Stimulated activated CD8-positive, alpha-beta memory T cell treated with anti-CD3 and anti-CD28 coated beads, Interleukin-7, amount 100 ng/mL, for 24 hours (primary cell): ENCODE measurements at regions not wholly inside any gene's neighbourhood (a gene's known extent, or its start where the extent isn't known, plus 50 kb on each side); places are given as distances from the start of the nearest gene placed in this dataset.
"Not testable (repeated sequence)": the region's sequence is repeated elsewhere in the genome, so short reads cannot be mapped to it uniquely, and the experiment has no call there.

Experiments used
- DNase-seq: peaks from one replicate; pipeline ENCODE4 v3.0.0-alpha.2; 2020; ENCODE audit warnings: low read depth

DNA sequence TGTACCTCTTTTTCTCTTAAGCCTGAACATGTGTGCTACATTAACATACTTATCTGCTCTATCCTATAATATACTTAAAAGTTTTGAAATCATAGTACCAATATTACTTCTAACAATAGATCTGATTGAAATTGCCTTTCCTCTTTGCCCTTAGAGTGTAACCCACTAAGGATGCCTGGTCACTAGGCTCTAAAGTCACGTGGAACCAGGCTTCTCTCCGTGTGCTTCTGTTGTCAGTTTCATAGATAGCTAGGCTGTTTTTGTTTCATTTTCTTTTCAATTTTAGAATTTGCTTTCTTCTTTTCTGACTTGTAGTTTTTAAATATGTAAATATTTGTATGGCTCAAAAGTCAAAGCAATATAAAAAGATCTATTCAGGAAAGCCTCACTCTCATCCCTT is 100.5 kb upstream of the PZP start:
- DNase-seq: not testable (repeated sequence)

DNA sequence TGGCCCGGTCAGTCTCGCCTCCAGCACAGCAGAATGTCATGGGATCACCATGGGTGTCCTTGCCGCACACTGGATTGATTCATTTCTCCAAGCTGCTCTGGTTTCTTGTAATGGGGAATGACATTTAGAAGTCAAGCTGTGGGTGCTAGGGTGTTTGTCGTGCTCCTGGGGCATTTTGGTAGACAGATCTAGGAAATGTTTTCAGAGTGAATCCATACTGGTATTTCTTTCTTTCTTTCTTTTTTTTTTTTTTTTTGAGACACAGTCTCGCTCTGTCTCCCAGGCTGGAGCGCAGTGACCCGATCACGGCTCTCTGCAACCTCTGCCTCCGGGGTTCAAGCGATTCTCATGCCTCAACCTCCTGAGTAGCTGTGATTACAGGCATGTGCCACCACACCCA is 100.0 kb upstream of the PZP start:
- not testable (repeated sequence) for DNase-seq

DNA sequence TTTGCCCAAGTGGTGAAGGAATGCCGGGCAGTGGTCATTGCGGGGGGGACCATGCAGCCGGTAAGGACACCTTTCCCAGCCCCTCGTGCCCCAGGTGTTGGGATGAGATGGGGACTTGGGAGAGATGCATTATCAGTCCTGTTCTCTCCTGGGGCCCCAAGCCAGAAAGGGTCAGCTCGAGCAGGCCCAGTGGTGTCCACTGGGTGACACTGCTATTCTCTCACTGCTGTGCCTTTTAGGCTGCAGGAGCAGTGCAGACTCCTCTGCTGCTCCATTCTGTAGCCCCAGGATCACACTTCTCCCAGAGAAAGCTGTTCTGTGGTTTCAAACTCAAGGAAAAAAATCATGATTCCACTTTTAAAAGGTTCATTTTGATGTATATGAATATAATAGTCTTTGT is 99.1 kb upstream of the PZP start:
- not testable (repeated sequence) for DNase-seq

DNA sequence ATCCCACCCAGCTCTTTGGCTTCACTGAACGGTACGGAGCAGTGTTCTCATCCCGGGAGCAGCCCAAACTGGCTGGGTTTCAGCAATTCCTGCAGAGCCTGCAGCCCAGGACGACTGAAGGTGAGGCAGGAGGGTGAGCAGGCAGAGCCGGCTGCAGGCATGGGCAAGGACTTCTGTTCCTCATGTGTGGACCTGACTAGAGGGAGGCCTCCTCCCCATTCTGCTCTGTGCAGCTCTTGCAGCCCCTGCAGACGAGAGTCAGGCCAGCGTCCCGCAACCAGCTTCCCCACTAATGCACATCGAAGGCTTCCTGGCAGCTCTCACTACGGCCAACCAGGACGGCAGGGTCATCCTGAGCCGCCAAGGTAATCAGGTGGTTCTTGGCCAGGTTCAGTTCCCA is 97.8 kb upstream of the PZP start:
- DNase-seq: not testable (repeated sequence)

DNA sequence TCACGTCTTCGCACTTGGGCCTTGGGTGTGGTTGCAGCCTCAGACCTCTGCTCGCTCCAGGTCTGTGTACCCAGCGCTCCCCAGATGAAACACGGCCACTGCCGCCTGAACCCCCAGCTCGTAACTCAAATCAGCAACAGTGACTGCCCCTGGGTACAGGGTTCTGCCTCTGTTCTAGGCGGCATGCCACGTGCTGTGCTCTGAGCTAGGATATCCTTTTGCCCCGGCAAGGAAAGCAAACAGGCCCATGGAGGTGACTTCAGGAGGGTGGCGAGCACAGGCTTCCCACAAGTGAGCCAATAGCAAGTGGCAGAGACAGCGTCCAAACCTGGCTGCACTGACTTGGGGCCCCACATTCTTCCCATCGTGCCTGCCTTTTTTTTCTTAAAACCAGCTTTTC is 96.3 kb upstream of the PZP start:
- DNase-seq: not testable (repeated sequence)

DNA sequence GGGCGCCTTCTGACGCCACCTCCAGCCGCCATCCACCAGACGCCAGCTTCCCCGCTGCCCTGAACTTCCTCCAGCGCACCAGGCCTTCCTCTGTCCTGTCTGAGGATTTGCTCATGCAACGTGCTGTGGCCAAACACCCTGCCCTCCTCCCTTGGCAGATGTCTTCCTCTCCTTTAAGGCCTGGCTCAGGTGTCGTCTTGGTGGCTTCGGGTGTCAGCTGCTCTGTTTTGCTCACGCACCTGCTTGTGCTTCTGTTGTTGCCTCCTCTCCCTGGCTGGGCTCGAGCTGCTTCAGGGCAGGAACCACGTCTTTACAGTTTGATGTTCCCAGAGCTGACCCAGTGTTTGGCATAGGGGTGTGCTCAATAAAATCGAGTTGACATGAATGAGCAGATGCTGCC is 87.7 kb upstream of the PZP start:
- not testable (repeated sequence) for DNase-seq

DNA sequence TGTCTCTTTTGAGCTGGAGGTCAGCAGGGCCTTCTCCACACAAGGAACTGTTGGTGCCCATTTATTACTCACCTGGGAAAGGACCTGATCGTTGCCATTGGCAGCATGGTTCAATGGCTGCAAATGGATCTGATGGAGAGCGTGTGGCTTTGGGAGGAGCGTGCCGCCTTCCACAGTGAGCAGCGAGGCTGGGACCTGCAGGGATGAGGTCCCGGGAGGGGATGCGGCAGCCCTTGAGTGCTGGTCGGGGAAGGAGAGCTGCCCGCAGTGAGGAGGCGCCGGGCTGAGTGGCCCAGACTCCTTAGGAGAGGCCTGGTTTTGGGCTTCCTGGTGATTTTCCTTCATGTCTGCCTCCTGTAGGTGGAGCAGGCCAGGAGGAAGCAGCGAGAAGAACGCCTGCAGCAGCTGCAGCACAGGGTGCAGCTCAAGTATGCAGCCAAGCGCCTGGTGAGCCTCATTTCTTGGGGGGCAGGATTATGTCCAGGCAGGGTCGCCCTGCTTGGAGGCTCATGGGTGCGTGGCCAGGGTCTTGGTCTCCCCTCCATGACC is 86.0 kb upstream of the PZP start:
- not testable (repeated sequence) for DNase-seq

DNA sequence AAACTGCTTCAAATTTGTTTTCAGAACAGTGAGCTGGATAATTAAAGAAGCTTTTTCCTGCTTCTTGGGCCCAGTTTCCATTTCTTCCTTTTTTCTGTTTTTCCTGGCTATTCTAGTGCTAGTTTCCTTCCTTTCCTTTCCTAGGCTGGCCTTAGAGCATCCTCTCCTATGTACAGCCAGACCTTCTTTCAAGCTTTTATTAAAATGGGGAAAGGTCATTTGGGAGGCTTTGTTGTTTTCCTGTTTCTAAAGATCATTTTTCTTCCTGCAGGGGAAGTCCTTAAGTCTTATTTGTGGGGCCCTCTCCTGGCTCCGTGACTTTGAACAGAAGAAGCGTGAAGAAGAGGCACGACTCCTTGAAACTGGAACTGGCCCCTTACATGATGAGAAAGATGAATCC is 85.2 kb upstream of the PZP start:
- DNase-seq: not testable (repeated sequence)

DNA sequence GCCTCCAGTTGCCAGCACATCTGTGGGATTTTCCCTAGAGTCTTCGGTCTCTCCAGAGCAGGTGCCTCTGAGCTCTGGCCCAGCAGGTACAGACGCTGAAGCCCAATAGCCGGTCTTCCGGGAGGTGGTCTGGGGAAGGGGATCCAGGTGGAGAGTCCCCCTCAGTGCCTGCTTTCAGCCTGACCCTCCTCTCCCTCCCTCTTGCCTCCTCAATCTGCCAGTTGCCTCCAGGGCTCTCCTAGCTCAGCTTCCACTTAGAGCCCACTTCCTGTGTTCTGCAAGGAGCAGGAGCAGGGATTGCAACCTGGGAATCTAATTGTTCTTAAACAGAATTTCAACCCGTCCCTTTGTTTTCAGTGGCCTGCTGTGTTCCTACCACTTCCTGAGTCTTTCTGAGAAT is 81.8 kb upstream of the PZP start:
- DNase-seq: not testable (repeated sequence)

DNA sequence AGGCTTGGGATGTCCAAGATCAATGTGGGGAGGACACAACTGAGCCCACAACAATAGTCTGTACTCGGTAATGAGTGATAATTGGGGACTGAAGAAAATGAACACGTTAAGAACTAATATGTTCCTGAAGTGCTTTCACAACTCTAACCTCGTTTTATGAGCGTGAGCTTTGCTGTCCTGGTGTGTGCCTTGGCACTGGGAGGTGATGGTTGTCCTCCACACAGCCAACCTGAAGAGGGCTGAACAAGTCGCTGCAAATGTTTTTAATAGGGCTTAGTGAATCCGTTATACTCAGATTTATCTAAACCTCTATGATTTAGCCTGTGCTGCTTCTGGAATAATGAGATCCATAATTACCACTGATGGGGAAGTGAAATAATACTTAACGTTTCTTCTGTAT is 76.5 kb upstream of the PZP start:
- not testable (repeated sequence) for DNase-seq

DNA sequence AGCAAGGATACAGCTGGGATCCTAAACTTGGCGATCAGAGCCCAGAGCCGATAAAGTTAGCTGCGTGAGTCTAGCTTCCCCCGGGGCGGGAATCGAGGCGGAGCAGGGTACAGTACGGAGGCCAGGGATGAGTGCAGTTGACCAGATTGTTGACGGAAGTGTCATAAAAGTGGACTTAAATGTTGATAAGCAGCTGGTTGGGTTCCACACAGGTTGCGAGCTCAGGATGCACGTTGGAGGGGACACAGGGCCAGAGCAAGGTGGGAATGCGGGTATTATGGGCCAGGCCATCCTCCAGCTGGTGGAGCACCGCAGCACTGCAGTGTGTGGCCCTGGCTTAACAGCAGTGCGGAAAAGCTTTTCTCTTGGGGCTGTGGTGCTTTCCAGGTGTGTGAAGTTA is 76.0 kb upstream of the PZP start:
- not testable (repeated sequence) for DNase-seq

DNA sequence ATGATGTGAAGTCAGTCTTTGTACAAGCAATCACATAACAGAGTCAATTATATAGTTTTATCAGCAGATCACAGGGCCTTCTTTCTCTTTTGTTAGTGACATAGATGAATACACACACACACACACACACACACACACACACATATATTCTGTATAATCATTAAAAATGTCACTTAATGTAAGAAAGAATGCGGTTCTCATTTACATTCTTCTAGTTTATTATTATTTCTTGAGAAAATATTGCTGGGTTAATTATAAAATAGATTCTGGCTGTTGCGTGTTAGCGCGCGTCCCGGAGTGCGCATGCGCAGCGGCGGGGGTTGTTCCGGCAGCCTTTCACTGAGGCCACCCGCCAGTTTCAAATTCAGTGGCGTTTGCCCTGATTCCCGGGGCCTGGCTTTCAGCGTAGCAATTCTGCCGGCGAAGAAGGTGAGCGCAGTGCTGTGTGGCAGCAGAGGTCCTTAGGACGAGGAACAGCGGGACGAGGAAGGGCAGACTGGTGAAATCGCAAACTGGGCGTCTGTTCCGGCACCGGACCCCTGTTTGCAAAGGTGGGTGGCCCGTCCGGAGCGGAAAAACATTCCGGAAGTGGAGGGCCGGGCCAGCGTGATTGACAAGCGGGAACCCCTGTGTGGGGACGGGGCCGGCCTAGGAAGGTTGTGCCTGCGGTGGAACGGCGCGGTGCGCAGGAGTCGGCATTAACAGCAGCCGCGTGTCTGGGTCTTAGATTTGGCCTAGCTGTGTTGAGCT is 75.3 kb upstream of the PZP start:
- DNase-seq: peak; percentile 38

DNA sequence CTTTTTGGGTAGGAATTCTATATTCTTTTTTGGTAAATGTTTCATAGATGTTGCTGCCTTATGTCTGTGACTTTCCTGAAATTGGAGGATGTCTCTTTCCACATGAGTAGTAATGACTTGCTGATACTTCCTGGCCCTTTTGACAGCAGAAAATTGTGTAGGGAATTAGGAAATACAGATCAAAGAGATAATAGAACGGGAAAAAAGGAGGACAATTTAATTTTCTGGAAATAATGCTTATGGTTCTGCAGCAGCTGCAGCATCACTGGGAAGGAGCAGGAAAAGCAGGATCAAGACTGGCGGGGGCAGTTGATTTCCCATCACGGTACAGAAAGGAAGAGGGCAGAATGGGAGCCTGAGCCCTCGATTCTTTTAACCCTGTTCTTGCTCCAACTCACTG is 68.8 kb upstream of the PZP start:
- DNase-seq: no peak

DNA sequence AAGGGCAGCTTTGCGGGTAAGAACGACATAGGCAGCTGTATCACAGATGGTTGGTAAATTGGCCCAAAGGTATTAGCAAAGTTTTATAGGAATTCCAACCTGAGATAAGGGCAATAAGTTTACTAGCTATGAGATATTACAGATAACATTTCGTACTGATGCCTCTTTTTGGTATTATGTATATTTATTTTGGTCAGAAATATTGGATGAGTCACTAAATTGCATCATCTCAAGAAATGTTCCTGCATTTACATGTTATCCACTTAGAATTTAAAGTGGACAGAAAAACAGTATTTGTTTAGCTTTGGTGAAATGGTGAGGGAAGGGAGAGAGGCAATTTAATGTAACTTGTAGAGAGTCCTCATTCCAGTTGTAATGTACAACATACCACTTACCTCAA is 65.1 kb upstream of the PZP start:
- no peak for DNase-seq

DNA sequence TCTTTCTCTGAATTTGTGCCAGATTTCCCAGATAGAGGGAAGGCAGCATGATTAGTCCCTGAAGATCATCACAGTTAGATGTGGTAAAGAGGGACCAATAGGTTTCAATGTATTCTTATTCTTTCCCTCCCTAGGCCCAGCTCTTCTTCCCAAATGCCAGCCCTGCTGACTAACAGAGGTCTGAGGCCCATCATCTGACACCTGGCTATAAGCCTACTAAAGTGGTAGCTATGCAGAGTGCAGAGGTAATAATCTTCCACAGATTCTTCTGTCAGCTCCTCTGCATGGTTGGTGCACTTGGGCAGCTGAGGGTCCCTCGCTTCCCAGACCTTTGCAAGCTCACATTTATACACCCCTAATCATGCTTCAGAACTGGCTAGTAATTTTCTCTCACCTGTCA is 63.7 kb upstream of the PZP start:
- no peak for DNase-seq

DNA sequence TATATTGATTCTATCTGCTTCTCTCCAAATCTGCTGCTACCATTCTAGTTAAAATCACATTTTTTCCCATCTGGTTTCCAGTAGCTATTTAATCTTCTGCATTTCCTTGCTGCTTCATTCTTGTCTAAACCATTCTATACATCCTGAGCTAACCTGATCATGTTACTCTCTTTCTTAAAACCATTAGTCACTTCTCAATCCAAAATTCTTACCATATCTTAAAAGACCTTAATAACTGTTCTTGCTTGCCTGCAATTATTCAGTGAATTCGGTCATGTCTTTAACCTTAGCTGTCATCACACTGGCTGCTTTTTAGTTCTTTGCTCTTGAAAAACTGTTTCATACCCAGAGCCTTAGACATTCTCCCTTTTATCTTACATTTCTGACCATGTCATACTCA is 56.4 kb upstream of the PZP start:
- DNase-seq: no peak

DNA sequence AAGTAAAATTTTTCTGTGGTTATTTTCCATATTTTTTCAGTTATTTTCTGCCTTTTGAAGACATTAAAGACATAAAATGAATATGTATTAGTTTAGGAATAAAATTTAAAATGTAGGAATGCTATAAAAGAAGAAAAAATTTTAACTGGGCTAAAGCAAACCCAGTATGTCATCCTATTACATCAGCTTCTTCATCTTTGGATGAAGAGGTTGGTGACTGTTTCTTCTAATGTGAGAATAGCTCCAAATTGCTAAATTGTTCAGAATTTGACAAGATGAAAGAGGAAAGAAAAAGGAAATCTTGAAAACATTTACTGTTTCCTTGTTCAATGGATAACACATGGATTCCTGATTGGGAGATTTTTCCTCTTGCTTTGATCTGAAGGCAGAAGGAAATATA is 52.7 kb upstream of the PZP start:
- DNase-seq: no peak

DNA sequence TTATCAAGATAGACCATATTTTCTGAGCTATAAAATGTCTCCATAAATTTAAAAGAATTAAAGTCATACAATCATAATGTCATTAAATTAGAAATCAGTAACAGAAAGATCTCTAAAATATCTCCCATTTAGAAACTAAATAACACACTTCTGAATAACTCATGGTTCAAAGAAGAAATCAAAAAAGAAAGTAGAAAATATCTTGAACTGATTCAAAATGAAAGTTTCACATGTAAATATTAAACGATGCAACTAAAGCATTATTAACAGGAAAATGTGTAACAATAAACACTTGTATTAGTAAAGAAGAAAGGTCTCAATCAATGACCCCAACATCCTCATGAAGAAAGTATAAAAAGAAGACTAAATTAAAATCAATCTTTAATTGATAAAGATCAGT is 50.5 kb upstream of the PZP start:
- DNase-seq: no peak
